ENCODE measurements at regions not wholly inside any gene's neighbourhood (a gene's known extent, or its start where the extent isn't known, plus 50 kb on each side); places are given as distances from the start of the nearest gene placed in this dataset.

- TF ChIP-seq EP300 (IDR thresholded peaks at IDR 0.05; ENCODE audit: borderline replicate concordance in 1 of 2, low read depth in 1 of 2, low read length in 1 of 2) = no peak
- TF ChIP-seq USF2 (IDR thresholded peaks at IDR 0.05; ENCODE audit: borderline replicate concordance, low read depth, low read length) = no peak
- TF ChIP-seq POLR2AphosphoS5 (IDR thresholded peaks at IDR 0.05; ENCODE audit: low read depth, low read length) = no peak
- TF ChIP-seq CTCF (IDR thresholded peaks at IDR 0.05) = no peak
- TF ChIP-seq USF1 (IDR thresholded peaks at IDR 0.05; ENCODE audit: borderline replicate concordance, low read depth) = no peak
These were observed 145.9 kb downstream of the SATB1 start for GRCh38 chr3:18279226-18279737.

Measured in SK-N-SH (cell line).